HEK293T (cell line): ENCODE measurements at regions not wholly inside any gene's neighbourhood (a gene's known extent, or its start where the extent isn't known, plus 50 kb on each side); places are given as distances from the start of the nearest gene placed in this dataset.

Experiments used
- ARNT ChIP-seq: fragments of 450-650 bp; IDR thresholded peaks from 2 replicates; pipeline ENCODE4 v1.6.1; 2017; ENCODE audit warnings: mild to moderate bottlenecking
- BHLHE40 ChIP-seq: fragments of 450-650 bp; IDR thresholded peaks from 2 replicates; pipeline ENCODE4 v1.6.1; 2016; ENCODE audit warnings: mild to moderate bottlenecking, moderate library complexity, borderline replicate concordance
- ELF4 ChIP-seq: fragments of 450-650 bp; IDR thresholded peaks from 2 replicates; pipeline ENCODE4 v1.6.1; 2017; ENCODE audit warnings: antibody characterized with exemption
- FOXM1 ChIP-seq: fragments of 450-650 bp; IDR thresholded peaks from 2 replicates; pipeline ENCODE4 v1.6.1; 2017; ENCODE audit warnings: mild to moderate bottlenecking, borderline replicate concordance
- LEF1 ChIP-seq: fragments of 450-650 bp; IDR thresholded peaks from 2 replicates; pipeline ENCODE4 v1.6.1; 2017; ENCODE audit warnings: mild to moderate bottlenecking, borderline replicate concordance
- SUZ12 ChIP-seq: fragments of 450-650 bp; IDR thresholded peaks from 2 replicates; pipeline ENCODE4 v1.6.1; 2016; ENCODE audit warnings: mild to moderate bottlenecking
- TARDBP ChIP-seq: fragments of 450-650 bp; IDR thresholded peaks from 2 replicates; pipeline ENCODE4 v1.6.1; 2016

GRCh38 chr6:21898107-21898796, 304.7 kb downstream of the SOX4 start:
- TF ChIP-seq BHLHE40 (no peak), ELF4 (no peak), TARDBP (no peak), ARNT (no peak), LEF1 (no peak), FOXM1 (no peak), SUZ12 (no peak)
